ENCODE measurements at regions not wholly inside any gene's neighbourhood (a gene's known extent, or its start where the extent isn't known, plus 50 kb on each side); places are given as distances from the start of the nearest gene placed in this dataset.

DNA sequence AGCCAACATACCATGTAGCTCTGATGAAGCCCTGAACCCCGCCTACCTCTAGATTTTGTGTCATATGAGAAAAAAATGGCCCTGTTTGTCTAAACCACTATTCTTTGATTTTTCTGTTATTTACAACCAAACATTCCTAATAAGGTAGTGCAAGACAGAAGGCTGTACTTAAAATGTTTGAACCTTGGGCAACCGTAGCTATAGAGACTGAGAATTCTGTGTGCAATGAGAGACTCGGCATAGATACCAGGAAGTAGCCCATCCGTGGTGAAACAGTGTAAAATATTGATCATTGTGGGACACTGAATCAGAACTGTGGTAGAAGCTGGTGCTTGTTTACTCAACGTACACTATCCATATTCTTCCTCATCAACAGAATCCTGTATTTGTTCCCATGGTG lies 86.5 kb upstream of the TMCC3 start:
- TF ChIP-seq, protein P1, sequence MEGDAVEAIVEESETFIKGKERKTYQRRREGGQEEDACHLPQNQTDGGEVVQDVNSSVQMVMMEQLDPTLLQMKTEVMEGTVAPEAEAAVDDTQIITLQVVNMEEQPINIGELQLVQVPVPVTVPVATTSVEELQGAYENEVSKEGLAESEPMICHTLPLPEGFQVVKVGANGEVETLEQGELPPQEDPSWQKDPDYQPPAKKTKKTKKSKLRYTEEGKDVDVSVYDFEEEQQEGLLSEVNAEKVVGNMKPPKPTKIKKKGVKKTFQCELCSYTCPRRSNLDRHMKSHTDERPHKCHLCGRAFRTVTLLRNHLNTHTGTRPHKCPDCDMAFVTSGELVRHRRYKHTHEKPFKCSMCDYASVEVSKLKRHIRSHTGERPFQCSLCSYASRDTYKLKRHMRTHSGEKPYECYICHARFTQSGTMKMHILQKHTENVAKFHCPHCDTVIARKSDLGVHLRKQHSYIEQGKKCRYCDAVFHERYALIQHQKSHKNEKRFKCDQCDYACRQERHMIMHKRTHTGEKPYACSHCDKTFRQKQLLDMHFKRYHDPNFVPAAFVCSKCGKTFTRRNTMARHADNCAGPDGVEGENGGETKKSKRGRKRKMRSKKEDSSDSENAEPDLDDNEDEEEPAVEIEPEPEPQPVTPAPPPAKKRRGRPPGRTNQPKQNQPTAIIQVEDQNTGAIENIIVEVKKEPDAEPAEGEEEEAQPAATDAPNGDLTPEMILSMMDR (IDR thresholded peaks at IDR 0.05; ENCODE audit: low read length): no peak
- no peak for TF ChIP-seq EZH2 (IDR thresholded peaks at IDR 0.05; ENCODE audit: borderline replicate concordance, low read length)
